ENCODE measurements at regions not wholly inside any gene's neighbourhood (a gene's known extent, or its start where the extent isn't known, plus 50 kb on each side); places are given as distances from the start of the nearest gene placed in this dataset.
"Not testable (repeated sequence)": the region's sequence is repeated elsewhere in the genome, so short reads cannot be mapped to it uniquely, and the experiment has no call there.

- TF ChIP-seq CTCF (IDR thresholded peaks at IDR 0.05; ENCODE audit: low read depth, low read length); POLR2A (IDR thresholded peaks at IDR 0.05; ENCODE audit: extremely low read depth, insufficient read length): not testable (repeated sequence)
Observed at GRCh38 chr15:19902388-19902787, 639.2 kb downstream of the GOLGA6L6 start.

Data from NB4 (cell line).